LNCaP clone FGC (cell line): ENCODE measurements at regions not wholly inside any gene's neighbourhood (a gene's known extent, or its start where the extent isn't known, plus 50 kb on each side); places are given as distances from the start of the nearest gene placed in this dataset.
"Not testable (repeated sequence)": the region's sequence is repeated elsewhere in the genome, so short reads cannot be mapped to it uniquely, and the experiment has no call there.

Experiments used
- DNase-seq: peaks from one replicate; pipeline ENCODE4 v3.0.0-alpha.2; 2011; ENCODE audit warnings: low read depth
- H3K4me3 ChIP-seq: 2 replicates; pipeline ENCODE4 v1.5.1; 2011; ENCODE audit warnings: mild to moderate bottlenecking, low read depth, low read length, control low read depth
- TF ChIP-seq, protein P1 (sequence below): IDR thresholded peaks from 2 replicates; pipeline ENCODE4 v1.5.1; 2012; ENCODE audit warnings: mild to moderate bottlenecking; ENCODE audit not compliant: control insufficient read depth, insufficient read depth; ENCODE audit errors: extremely low read depth

- TF ChIP-seq, protein P1, sequence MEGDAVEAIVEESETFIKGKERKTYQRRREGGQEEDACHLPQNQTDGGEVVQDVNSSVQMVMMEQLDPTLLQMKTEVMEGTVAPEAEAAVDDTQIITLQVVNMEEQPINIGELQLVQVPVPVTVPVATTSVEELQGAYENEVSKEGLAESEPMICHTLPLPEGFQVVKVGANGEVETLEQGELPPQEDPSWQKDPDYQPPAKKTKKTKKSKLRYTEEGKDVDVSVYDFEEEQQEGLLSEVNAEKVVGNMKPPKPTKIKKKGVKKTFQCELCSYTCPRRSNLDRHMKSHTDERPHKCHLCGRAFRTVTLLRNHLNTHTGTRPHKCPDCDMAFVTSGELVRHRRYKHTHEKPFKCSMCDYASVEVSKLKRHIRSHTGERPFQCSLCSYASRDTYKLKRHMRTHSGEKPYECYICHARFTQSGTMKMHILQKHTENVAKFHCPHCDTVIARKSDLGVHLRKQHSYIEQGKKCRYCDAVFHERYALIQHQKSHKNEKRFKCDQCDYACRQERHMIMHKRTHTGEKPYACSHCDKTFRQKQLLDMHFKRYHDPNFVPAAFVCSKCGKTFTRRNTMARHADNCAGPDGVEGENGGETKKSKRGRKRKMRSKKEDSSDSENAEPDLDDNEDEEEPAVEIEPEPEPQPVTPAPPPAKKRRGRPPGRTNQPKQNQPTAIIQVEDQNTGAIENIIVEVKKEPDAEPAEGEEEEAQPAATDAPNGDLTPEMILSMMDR: no peak
- no peak for DNase-seq
Observed at GRCh38 chr2:2775018-2775417, 443.9 kb upstream of the MYT1L start.

GRCh38 chr2:2773692-2774091 lies 442.6 kb upstream of the MYT1L start:
- H3K4me3 ChIP-seq: no peak overlapping the region
- TF ChIP-seq, protein P1: no peak
- DNase-seq: no peak

More at GRCh38 chr2:2775018-2775417, 443.9 kb upstream of the MYT1L start:
- no peak overlapping the region for H3K4me3 ChIP-seq

DNA sequence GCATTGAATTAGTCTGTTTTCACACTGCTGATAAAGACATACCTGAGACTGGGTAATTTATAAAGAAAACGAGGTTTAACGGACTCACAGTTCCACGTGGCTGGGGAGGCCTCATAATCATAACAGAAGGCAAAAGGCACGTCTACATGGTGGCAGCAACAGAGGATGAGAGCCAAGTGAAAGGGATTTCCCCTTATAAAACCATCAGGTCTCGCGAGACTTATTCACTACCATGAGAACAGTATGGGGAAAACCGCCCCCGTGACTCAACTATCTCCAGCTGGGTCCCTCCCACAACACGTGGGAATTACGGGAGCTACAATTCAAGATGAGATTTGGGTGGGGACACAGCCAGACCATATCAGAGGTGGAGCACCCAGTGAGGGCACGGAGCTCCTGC lies 442.0 kb upstream of the MYT1L start:
- DNase-seq, H3K4me3 ChIP-seq: not testable (repeated sequence)

DNA sequence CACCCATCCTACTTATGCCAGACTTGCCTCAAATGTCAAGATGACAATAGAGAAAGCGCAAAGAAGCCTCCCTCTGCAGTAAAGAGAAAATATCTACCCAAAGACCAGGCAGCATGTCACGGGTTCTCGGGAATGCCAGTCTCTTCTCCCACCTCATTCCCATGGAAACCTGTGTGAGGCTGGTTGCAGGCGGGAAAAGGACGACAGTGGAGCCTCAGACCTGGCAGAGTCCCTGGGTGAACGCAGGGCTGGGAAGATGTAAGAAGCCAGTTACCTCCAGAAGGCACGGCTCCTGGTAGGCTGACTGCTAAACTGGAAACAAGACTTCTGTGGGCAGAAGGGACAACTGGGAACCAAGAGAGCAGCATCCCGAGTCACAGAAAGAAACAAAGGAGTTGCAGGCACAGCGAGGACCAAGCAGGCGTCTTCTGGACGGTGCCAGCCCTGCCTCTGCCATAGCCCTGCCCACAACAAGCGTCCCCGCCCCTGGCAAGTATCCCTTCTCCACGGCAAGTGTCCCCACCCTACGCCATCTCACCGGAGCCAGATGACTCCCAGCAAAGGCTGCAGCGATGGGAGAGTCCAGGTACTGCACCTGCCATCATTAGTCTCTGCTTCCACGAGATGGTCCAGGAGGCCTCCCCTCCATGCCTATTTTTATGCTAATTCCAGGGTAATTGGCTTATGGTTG lies 440.8 kb upstream of the MYT1L start:
- DNase-seq: no peak
- H3K4me3 ChIP-seq: no peak overlapping the region
- TF ChIP-seq, protein P1: no peak

DNA sequence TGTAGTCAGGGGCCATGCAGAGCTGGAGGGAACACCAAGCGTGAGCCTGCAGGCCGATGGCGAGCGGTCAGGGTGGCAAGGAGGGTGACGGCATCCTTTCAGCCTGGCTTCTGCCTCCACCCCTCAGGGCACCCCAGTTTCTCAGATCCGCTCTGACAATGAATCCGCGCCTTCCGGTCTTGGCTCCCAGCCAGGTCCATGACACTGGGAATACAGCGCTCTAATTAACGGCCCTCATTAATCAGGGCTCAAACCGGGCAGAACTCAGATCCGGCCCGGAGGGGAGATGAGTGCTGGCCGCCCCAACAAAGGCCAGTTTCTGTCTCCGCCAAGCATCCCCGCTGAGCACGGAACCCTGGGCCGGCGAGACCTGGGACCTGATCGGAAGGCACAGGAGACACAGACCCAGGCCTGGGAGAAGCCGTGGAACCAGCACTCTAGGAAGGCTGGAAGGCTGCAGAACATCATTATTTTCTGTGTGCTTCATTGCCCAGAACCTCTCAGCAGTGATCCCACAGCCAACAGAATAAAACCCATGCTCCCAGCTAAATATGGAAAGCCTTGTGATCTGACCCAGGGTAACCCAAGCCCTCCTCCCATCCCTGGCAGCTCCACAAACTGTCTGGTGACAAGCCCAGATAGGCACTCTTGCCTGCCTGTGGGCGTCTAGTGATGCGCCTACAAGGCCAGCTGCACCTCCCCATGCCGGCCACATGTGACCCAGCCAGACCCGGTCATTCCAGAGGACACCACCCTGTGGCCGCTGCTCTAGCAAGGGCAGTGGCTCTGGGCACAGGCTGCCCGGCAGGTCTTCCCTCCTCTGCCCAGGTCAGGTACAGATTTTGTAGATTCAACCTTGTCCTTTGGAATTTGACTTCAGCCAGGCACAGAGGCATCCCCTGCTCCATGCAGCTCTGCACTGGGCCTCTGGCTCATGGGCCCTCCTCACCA lies 438.7 kb upstream of the MYT1L start:
- no peak for DNase-seq
- TF ChIP-seq, protein P1: no peak
- H3K4me3 ChIP-seq: no peak overlapping the region

DNA sequence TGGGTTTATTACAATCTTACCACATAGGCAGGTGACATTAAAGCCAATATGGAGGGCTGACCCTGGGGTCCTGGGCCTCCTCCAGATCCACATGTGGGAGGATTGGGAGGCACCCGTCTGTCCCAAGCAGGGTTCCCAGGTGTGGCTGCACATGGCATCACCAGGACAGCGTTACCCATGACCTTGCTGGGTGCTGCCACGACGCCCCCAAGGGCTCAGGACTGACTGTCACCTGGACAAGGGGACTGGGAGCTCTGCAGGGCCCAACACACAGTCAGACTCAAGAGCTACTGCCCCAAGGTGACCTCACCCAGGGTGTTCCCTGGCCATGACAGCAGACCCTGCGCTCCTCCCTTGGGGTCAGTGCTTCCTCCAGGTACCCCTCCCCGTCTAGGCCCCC lies 437.4 kb upstream of the MYT1L start:
- DNase-seq: no peak
- TF ChIP-seq, protein P1: no peak
- no peak overlapping the region for H3K4me3 ChIP-seq

DNA sequence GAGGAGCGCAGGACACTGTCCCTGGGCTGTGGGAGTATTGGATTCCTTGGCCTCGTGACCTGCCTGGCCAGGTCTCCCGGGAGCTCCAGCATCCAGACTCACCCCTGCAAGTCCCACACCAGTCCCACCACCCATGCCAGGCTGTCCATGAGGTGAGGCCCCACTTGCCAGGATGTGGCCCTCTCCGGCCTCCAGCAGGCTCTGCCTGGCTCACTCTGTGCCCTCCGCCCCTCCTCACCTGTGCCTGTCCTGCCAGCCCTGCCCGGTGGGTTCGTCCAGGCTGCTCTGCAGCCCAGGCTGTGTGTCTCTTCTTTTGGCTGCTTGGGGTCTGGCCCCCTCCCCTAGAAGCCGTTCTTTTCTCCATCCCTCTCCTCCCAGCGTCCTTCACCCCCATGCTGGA lies 436.8 kb upstream of the MYT1L start:
- DNase-seq: no peak
- TF ChIP-seq, protein P1: no peak
- H3K4me3 ChIP-seq: no peak overlapping the region
